Upper lobe of left lung (tissue), 4 donors: ENCODE measurements at regions not wholly inside any gene's neighbourhood (a gene's known extent, or its start where the extent isn't known, plus 50 kb on each side); places are given as distances from the start of the nearest gene placed in this dataset.
"Not testable (repeated sequence)": the region's sequence is repeated elsewhere in the genome, so short reads cannot be mapped to it uniquely, and the experiment has no call there.

Experiments used
- EP300 ChIP-seq, 4 donors: sonication (generic); formaldehyde crosslinking; IDR thresholded peaks; one replicate each; pipeline ENCODE4 v1.5.1; 2017; ENCODE audit warnings: antibody characterized with exemption in 4 of 4, control low read depth in 2 of 4
- POLR2A ChIP-seq, 4 donors: fragments of 450-650 bp; IDR thresholded peaks; one replicate each; pipeline ENCODE4 v1.5.1; 2016 to 2017; ENCODE audit warnings: antibody characterized with exemption in 4 of 4, mild to moderate bottlenecking in 2 of 4
- TF ChIP-seq, protein P1 (sequence below), 6 experiments: fragments of 450-650 bp in 4 of 6; fragments of 200-600 bp in 2 of 6; sonication (generic) in 2 of 6; IDR thresholded peaks; one replicate each; pipeline ENCODE4 v1.5.1; 2016 to 2019; ENCODE audit warnings: antibody characterized with exemption in 6 of 6

DNA sequence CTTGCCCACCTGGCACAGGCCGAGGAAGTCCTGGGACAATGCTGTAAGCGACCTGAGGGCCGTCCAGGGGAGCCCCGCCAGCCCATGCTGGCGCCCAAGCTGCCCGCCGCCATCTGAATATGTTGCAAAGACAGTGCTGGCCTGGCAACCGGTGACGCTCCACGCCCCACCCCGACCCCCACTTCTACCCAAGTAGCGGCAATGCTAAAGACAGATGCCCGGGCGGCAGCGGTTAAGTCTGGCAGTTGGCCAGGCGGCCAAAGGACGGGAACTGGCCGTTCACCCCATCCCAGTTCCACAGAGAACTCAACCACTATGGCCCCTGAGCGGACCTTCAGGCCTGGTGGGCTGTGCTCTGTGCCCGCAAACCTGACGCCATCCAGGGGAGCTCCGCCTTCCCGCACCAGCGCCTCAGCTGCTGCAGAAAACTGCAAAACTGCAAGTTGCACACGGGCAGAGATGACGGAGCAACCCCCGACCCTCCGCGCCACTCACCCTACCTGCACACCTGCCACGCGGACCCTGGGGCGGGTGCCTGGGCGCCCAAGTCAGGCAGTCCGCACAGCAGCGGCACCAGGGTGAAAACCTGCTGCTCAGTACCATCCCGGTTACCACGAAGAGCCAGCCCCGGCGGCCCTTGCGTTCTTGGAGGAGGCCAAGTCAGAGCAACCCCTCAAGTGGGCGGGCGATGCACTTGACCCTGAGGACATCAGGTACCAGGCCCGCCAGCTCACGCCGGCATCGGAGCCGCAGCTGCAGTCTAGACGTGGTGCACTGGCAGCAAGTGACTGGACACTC is 667.6 kb downstream of the SPATA31A6 start:
- not testable (repeated sequence) for TF ChIP-seq POLR2A, EP300 (IDR thresholded peaks at IDR 0.05)
- TF ChIP-seq, protein P1, sequence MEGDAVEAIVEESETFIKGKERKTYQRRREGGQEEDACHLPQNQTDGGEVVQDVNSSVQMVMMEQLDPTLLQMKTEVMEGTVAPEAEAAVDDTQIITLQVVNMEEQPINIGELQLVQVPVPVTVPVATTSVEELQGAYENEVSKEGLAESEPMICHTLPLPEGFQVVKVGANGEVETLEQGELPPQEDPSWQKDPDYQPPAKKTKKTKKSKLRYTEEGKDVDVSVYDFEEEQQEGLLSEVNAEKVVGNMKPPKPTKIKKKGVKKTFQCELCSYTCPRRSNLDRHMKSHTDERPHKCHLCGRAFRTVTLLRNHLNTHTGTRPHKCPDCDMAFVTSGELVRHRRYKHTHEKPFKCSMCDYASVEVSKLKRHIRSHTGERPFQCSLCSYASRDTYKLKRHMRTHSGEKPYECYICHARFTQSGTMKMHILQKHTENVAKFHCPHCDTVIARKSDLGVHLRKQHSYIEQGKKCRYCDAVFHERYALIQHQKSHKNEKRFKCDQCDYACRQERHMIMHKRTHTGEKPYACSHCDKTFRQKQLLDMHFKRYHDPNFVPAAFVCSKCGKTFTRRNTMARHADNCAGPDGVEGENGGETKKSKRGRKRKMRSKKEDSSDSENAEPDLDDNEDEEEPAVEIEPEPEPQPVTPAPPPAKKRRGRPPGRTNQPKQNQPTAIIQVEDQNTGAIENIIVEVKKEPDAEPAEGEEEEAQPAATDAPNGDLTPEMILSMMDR (IDR thresholded peaks at IDR 0.05): not testable (repeated sequence)
